A673 (cell line): ENCODE measurements at regions not wholly inside any gene's neighbourhood (a gene's known extent, or its start where the extent isn't known, plus 50 kb on each side); places are given as distances from the start of the nearest gene placed in this dataset.

Experiments
- BruUV-seq: library from RNA; stranded (reverse); fragments of 400-500 nt; replicated peaks from 2 replicates; lab custom pipeline; 2021; lab: Mats Ljungman, UMichigan
- CTCF ChIA-PET: fragments of 300-600 bp; sonication (Branson Sonifier 250); formaldehyde crosslinking; loops from one replicate; lab custom pipeline; 2022; ENCODE audit warnings: antibody characterized with exemption; lab: Charles Lee
- POLR2A ChIA-PET: fragments of 300-600 bp; sonication (Branson Sonifier 250); formaldehyde crosslinking; loops from one replicate; lab custom pipeline; 2022; ENCODE audit warnings: antibody characterized with exemption; ENCODE audit not compliant: low non-redundant PET; lab: Charles Lee
- DNase-seq: peaks from one replicate; pipeline ENCODE4 v3.0.0-alpha.2; 2015; ENCODE audit warnings: low spot score
- H3K27ac ChIP-seq: fragments of 200-600 bp; sonication (generic); 2 replicates; pipeline ENCODE4 v1.5.1; 2016; ENCODE audit warnings: mixed run types, low read depth, mild to moderate bottlenecking, mixed read lengths, antibody characterized with exemption, low read length; ENCODE audit not compliant: poor library complexity, severe bottlenecking
- H3K27me3 ChIP-seq: fragments of 200-600 bp; sonication (generic); replicated peaks from 2 replicates; pipeline ENCODE4 v1.6.1; 2017; ENCODE audit warnings: mixed run types, low read depth, mild to moderate bottlenecking, mixed read lengths, antibody characterized with exemption, low read length; ENCODE audit not compliant: insufficient read depth, poor library complexity
- H3K36me3 ChIP-seq: fragments of 200-600 bp; sonication (generic); 2 replicates; pipeline ENCODE4 v1.6.1; 2016; ENCODE audit warnings: mixed run types, mild to moderate bottlenecking, mixed read lengths, antibody characterized with exemption, low read length; ENCODE audit not compliant: insufficient read depth, poor library complexity, severe bottlenecking
- H3K4me1 ChIP-seq: fragments of 200-600 bp; sonication (generic); 2 replicates; pipeline ENCODE4 v1.6.1; 2017; ENCODE audit warnings: mixed run types, mild to moderate bottlenecking, mixed read lengths, antibody characterized with exemption, low read length; ENCODE audit not compliant: insufficient read depth, poor library complexity, severe bottlenecking
- H3K4me3 ChIP-seq: fragments of 200-600 bp; sonication (generic); 2 replicates; pipeline ENCODE4 v1.5.1; 2016; ENCODE audit warnings: low read depth, mixed run types, mild to moderate bottlenecking, mixed read lengths, low read length; ENCODE audit not compliant: poor library complexity, severe bottlenecking
- H3K9me3 ChIP-seq: fragments of 200-600 bp; sonication (generic); 2 replicates; pipeline ENCODE4 v1.6.1; 2016; ENCODE audit warnings: mixed run types, low read depth, mild to moderate bottlenecking, mixed read lengths, antibody characterized with exemption, low read length; ENCODE audit not compliant: poor library complexity, severe bottlenecking
- CTCF ChIP-seq: fragments of 300-800, 200-600 bp; sonication (generic); conservative IDR thresholded peaks from 2 replicates; pipeline ENCODE4 v1.5.1; 2017; ENCODE audit warnings: low read depth, mild to moderate bottlenecking, antibody characterized with exemption, low read length, moderate library complexity, mixed read lengths
- EZH2 ChIP-seq: fragments of 200-600 bp; sonication (generic); IDR thresholded peaks from 2 replicates; pipeline ENCODE4 v1.6.1; 2017; ENCODE audit warnings: borderline replicate concordance, low read depth, mild to moderate bottlenecking, mixed read lengths, antibody characterized with exemption, low read length; ENCODE audit not compliant: poor library complexity, severe bottlenecking
- intact Hi-C: fragments of 100-400 bp; cut with micrococcal nuclease; formaldehyde crosslinking; loops from one replicate; pipeline ENCODE4 v1.10.0; 2022; ENCODE audit not compliant: unreplicated experiment

- no peak overlapping the region for H3K4me3 ChIP-seq
- no peak for TF ChIP-seq CTCF
- no peak for TF ChIP-seq EZH2
- DNase-seq = no peak
- BruUV-seq = no TSS peak
- H3K27ac ChIP-seq = no peak overlapping the region
- intact Hi-C loops = no loop called here
- ChIA-PET POLR2A (no interaction called here), CTCF (no interaction called here)
- no peaks in the 10 kb centered on the region for H3K9me3 ChIP-seq
- H3K27me3 ChIP-seq = peaks cover 55% of the 10 kb centered on the region
- H3K4me1 ChIP-seq = peaks cover 6% of the 10 kb centered on the region
- H3K36me3 ChIP-seq = no peaks in the 10 kb centered on the region
These were observed 57.7 kb upstream of the COMTD1 start for GRCh38 chr10:75293446-75293820.

- CTCF ChIA-PET = no interaction called here
- H3K4me1 ChIP-seq = peaks cover 6% of the 10 kb centered on the region
- H3K4me3 ChIP-seq = no peak overlapping the region
- no peaks in the 10 kb centered on the region for H3K9me3 ChIP-seq
- H3K27me3 ChIP-seq = peaks cover 55% of the 10 kb centered on the region
- intact Hi-C loops = no loop called here
- DNase-seq = no peak
- POLR2A ChIA-PET = no interaction called here
- H3K36me3 ChIP-seq = no peaks in the 10 kb centered on the region
- H3K27ac ChIP-seq = no peak overlapping the region
- TF ChIP-seq EZH2 (no peak), CTCF (no peak)
- BruUV-seq = no TSS peak
These were observed 57.2 kb upstream of the COMTD1 start for GRCh38 chr10:75292794-75293445.

- no peak for TF ChIP-seq CTCF
- TF ChIP-seq EZH2 = no peak
- intact Hi-C loops = no loop called here
- BruUV-seq = no TSS peak
- CTCF ChIA-PET = no interaction called here
- H3K36me3 ChIP-seq = no peaks in the 10 kb centered on the region
- no peak for DNase-seq
- peaks cover 55% of the 10 kb centered on the region for H3K27me3 ChIP-seq
- POLR2A ChIA-PET = no interaction called here
- H3K4me1 ChIP-seq = peaks cover 6% of the 10 kb centered on the region
- no peak overlapping the region for H3K4me3 ChIP-seq
- no peaks in the 10 kb centered on the region for H3K9me3 ChIP-seq
- H3K27ac ChIP-seq = no peak overlapping the region
These were observed 56.0 kb upstream of the COMTD1 start for GRCh38 chr10:75291805-75292204.
